GM19025 (cell line): ENCODE measurements at regions not wholly inside any gene's neighbourhood (a gene's known extent, or its start where the extent isn't known, plus 50 kb on each side); places are given as distances from the start of the nearest gene placed in this dataset.

ENCODE experiments used
- ATAC-seq: cut with Tn5 transposase; IDR thresholded peaks from one replicate; pipeline ENCODE4 v1.9.1; 2021; ENCODE audit warnings: mild to moderate bottlenecking, low read depth, moderate library complexity; ENCODE audit not compliant: unreplicated experiment

DNA sequence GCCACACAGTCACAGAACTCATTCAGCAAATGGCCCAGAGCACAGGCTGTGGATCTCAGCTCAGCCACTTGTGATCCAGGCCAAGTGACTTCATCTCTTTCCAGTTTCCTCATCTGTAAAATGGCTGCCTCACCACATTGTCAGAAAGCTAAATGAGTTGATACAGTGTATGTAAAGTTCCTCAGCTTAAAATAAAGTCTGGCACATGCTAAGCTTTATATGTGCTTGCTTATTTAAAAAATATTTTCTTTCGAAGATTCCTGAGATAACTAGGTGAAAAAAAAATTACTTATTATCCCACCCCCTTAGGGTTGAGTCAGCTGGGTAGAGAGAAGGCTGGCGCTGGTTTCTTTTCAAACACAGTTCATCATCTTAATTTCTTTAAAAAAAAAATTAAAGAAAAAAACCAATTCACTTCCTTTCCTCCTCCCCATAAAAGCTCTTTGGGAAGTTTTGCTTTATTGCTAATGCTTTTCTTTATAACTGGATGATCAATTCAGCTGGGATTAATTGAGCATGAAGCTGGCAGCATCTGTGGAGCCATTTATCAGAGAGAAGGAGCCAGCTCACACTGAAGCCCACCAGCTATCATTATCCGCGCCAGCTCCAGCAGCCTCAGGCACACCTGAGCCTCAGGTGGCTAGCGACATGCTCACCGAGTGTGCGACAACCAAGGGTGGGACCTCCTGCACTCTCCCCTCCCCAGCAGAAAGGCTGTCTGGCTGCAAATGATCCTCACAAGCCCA lies 354.9 kb downstream of the FOXO1 start:
- ATAC-seq, result no peak

DNA sequence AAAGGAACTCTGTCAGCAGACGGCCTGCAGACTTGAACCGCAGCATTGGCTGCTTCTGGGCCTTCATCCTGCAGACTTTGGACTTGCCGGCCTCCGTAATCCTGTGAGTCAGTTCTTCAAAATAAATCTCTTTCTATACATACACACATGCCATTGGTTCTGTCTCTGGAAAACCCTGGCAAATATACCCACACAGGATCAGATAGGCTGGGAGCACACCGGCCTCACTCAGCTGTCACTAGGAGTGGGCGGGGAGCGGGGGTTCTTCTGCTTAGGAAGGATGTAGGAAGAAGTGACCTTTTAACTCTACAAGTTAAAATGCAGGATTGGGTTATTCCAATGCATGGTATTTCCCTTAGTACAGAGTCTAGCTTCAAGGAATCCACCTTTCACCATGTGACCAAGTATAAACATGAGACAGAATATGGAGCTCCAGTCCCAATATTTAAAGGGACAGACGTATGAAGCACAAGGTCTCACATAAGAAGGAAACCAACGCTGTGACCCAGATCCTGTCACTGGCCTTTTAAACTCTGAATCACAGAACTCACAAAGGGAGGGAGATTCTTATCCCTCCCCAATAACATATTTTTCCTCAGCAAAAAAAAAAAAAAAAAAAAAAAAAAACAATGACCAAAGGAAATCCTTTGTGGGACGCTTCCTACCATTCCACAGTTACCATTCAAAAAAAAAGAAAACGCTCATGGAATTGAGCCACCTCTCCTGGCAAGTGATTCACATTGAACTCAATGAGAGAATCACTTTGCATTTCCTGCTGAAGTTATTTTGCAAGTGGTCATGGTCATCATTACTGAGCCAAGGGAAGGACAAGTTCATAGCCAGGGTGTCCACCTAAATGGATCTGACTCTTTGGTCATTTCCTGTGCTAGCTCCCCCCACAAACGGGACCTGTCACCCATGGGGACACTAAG lies 352.9 kb downstream of the FOXO1 start:
- no peak for ATAC-seq

DNA sequence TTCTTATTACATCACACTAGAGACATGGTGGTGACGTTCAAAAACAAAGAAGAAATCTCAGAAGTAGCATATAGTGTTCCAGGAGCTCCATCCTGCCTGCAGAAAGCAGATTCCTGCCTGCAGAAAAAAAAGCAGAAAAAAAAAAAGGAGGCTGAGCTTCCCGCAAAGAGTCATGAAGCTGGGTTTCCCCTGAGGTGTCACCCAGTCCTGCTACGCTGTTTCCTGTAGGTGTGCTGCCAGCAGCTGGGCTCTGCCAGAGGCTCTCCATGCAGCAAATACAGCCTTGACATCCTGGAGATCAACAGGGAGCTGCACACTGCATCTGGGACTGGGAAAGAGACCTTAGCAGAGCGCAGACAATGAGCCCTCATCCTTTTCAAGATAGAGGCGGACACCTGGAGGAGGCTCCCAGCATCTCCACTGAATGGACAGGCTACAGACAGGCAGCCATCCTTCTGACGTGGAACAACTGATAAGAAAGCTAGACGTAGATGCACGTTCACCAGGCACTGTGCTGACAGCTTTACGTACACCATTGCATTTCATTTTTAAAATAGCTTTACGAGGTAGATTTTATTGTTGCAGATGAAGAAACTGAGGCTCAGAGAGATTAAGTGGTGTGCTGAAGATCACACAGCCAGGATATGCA lies 350.9 kb downstream of the FOXO1 start:
- ATAC-seq, result no peak

DNA sequence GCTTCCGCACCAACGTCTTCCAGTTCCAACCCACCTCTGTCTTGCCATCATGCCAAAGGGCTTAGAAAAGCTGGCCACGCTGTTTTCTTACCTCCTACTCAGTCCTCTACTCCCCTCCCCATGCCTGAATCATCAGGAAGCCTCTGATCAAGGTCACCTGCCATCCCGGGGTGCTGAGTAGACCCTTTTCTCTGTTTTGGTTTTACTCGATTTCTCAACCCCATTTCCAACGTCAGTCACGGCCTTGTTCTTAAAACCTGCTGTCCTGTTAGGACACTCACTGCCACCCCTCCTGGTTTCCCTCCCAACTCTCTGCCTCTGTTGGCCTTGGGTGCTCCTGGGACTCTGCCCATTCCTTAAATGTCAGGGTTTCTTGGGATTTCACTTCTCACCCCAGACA lies 350.1 kb downstream of the FOXO1 start:
- ATAC-seq, result no peak

DNA sequence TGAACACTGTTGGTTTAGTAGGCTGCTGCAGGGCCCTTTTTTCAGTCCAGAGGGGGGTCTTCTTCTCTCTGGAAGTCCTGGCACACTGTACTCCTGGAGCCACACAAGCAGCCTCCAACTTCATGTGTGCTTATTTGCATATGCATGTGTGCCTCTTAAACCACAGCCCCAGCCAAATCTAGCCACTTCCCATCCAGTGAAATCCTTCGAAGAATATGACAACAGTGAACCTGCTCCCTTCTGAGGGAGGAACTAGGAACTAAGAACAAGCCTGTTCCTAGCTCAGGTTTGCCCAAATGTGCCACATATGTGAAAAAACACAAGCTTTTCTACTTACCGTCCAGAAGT lies 348.5 kb downstream of the FOXO1 start:
- no peak for ATAC-seq

DNA sequence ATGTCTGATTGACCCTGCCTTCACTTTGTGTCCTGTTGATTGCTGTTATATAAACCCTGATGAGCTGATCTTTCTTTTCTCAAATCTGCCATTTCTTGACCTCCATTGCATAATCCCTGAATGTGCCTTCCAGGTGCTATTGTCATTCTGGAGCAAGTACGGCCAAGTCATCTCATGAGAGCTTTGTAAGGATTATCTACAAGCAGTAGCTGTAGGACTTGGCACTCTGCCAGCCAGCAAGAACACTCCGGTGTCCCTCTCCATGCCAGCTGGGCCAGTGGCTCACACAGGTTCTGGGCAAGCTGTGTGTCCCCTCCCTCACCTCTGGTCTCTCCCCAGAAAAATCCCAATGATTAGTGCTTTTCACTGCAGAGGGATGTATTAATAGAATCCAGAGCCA lies 348.1 kb downstream of the FOXO1 start:
- ATAC-seq, result no peak

DNA sequence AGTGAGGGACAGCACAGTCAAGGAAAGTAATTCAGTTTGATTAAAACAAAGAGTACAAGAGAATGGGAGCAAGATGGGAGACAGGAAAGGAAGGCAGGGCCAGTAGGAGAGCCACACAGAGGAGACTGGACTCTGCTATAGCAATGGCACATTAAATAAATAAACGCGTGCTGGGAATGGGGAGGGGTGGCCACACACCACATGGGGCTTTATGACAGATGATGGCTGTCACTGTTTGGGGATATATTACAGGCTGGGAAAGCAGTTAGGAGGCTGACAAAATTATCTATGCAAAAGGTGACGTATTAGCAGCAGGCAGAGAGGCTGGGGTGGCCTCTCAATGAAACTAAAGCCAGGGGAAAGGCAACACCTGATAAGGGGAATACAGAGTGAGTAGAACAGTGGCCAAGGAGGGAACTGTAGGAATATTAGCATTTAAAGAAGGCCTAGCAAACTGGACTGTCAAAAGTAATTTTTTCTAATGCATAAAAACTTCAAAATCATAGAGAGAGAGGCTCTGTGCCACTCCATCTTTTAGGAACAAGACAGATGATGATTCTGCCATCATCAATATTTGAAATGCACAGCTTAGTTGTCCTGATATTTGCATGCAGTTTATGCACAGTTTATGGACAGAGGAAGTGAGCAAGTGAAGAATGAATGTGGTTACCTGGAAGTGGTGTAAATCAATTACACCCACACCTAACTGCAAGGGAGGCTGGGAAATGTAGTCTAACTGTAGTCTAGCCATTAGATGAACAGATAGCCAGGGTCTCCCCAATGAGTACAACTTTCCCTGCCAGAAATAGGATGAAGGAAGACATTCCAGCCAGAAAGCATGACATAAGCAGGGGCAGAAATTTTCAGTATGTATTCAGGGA lies 346.5 kb downstream of the FOXO1 start:
- no peak for ATAC-seq

DNA sequence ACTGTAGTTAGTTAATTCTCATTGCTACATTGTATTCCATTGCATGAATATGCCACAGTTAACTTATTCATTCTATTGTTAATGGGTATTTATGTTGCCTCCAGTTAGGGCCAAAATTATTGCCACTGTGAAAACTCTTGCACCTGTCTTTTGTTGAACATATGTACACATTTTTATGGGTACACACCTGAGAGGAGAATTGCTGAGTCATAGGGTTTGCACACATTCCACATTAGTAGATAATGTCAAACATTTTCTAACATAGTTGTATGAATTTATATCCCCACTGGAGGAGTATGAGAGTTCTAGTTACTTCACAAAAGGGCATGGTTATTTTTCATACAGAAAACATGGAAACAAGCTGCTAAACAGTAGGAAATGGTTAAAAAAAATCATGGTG lies 338.4 kb downstream of the FOXO1 start:
- no peak for ATAC-seq

DNA sequence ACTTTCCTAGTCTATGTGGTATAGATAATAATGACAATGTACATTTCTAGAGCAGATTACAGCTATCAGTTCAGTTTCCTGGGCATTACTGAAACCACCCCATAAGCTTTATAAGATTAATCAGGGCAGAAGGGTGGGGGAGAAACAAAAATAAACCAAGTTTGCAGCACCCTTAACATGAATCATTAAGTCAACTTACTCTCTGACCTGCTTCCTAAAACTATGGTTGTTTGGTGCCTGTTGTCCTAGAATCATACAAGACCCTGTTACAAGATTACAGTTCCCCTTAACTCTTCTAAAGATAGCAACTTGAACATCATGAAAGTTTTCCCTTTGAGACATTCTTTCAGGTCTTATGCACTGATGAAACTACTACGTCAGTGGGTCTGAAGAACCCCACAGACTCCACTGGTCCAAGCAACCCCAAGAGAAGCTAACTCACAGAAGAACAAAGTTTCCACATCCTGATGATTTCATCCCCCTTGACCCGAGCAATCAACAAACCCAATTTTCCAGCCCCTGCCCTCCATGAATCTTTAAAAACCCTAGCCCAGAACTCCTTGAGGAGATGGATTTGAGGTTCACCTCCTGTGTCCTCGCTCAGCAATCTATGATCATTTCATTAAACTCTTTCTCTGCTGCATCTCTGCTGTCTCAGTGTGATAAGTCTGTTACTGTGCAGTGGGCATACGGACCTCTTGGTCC lies 336.5 kb downstream of the FOXO1 start:
- ATAC-seq, result no peak

DNA sequence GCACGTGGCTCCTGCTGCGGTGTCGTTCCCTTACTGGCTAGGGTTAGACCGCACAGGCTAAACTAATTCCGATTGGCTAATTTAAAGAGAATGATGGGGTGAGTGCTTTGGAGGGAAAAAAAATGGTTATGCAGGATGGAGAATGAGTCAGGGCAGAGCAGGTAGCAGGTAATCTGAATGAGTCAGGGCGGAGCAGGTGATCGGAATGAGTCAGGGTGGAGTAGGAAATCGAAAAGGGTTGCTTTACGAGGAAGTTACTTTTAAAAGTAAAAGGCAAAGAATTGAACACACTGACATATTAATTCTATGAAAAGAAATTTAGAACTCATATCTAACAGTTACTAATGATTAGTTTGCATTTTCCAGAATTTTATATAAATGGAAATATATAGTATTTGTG lies 335.5 kb downstream of the FOXO1 start:
- no peak for ATAC-seq

DNA sequence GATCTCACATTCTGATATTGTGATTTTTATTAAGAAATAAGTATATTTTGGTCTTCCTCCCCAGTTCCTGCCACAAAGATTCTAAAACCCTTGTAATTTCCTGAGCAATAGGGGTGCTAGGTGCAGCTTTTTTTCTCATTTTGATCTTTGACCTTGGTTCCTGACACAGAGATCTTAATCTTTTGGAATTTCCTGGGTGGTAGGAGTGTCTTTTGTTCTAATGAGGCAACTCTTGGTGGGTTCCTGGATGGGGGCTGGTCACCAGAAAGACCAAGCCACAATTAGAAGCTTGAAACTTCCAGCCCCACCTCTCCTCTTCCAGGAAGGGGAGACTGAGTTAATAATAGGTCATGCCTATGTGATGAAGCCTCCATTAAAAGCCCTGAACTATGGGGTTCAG lies 334.6 kb downstream of the FOXO1 start:
- no peak for ATAC-seq

DNA sequence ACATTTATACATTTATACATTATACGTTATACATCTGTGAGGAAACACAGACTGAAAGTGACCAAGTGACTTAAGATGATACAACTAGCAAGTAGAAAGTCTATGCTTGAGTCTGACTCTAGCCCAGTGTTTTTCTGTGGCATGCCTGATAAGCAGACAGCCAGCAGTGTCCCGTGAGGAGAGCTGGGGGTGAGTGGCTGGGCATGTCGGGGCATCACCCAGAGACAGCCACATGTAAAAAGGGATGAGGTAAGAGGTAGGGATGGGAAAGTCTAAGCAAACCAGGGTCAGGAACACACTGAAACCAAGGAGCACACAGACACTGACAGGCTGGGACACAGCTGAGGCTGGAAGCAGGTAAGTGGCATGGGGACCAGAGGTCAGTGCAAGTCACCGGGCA lies 333.2 kb downstream of the FOXO1 start:
- ATAC-seq, result no peak

DNA sequence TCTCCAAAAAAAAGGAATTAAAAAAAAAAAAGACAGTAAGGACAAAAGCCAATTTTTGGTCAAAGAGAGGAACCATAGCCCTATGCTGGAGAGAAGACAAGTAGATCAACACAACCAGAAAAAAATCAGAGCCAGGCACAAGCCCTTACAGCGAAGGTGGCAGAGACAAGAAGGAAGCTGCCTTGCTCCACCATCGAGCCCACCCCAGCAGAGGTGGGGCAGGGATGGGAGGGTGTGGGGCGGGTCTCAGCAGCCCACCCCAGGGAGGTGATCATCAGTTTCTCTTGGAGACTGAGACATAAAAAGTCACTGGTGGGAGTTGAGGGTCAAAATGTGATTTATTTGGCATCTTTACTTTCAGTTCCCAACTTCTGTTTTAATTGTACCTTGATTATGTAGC lies 332.4 kb downstream of the FOXO1 start:
- no peak for ATAC-seq

DNA sequence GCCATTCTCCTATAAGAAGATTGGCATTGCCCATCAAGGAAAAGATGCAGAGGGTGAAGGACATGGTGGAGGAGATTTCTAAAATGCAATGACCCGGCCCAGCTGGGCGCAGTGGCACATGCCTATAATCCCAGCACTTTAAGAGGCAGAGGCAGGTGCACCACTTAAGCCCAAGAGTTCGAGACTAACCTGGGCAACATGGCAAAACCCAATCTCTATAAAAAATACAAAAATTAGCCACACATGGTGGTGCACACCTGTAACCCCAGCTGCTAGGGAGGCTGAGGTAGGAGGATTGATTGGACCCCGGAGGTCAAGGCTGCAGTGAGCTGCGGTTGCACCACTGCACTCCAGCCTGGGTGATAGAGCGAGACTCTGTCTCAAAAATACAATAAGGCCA lies 331.8 kb downstream of the FOXO1 start:
- ATAC-seq, result no peak

DNA sequence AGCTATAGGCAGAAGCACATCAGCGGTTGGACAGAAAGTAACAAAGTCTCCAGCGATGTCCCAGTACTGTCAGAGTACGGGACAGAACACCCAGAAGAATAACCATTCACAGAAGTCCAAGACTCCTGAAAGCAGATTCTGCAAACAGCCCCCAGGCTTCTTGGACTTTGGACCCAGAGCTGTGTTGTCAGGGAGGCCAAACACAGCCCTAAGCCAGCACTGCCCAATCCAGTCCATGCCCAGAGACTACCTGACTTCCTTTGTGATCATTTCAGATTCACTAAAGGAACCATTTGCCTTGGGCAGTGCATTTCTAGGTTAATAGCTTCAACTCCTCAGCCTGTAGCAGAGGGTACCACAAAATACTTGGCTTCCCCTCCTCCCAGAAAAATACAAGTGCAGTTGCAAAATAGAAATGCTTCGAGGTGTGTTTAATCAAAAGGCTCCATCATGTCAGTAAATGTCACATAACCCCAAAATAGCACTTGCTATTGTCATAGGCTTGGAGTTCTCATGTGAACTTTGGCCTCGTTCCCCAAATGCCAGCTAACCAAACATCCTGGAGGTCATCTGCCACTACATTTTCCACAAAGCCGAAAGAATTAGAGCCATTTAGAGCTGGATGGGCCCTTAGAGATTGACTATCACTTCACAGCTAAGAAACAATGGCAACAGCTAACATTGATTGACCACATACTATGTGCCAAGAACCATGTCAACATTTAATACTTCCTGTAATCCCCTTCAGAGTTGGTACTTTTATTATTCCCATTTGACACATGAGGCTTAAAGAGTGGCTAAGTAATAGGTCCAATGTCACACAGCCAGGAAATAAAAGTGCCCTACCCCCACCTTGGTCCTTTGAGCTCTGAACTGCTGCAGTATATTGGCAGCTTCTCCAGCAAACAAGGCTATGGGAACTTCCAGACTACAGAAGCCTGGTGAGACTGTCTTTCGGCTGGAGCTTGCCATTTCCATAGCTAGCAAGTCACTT lies 329.9 kb downstream of the FOXO1 start:
- ATAC-seq, result no peak

DNA sequence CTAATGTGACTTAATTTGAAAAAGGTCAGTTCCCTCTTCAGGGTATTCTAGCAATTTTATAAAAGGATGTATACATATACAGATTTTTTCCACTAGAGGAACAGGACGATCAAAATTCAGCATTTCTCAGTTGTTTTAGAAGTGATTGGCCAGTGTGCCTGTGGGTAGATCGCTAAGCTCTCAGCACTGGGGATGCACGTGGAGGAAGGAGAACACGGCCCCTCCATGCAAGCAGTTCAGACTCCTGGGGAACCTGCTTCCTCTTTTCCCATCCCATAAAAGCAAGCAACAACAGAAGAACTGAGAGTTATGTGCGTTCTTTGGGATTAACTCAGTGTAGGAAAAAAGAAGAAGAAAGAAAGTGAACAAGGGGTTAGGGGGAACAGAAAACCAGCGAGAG lies 328.8 kb downstream of the FOXO1 start:
- no peak for ATAC-seq

DNA sequence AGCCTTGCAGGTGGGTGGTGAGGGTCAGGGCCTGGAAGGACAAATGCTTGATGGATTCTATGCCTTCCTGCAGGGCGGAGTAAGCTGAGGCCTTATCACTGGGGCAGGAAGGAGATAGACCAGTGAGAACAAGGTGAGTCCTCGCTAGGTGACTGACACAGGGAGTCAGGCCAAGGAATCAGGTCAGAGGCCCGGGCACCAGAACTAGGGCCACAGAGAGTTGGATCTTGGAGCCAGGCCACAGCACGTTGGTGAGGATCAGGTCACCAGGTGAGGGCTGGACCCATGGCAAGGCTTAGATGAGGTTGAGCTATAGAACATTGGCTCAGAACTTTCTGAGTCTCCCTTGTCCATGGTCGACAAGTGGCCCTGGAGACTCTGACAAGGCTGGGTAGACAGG lies 328.2 kb downstream of the FOXO1 start:
- ATAC-seq, result no peak

DNA sequence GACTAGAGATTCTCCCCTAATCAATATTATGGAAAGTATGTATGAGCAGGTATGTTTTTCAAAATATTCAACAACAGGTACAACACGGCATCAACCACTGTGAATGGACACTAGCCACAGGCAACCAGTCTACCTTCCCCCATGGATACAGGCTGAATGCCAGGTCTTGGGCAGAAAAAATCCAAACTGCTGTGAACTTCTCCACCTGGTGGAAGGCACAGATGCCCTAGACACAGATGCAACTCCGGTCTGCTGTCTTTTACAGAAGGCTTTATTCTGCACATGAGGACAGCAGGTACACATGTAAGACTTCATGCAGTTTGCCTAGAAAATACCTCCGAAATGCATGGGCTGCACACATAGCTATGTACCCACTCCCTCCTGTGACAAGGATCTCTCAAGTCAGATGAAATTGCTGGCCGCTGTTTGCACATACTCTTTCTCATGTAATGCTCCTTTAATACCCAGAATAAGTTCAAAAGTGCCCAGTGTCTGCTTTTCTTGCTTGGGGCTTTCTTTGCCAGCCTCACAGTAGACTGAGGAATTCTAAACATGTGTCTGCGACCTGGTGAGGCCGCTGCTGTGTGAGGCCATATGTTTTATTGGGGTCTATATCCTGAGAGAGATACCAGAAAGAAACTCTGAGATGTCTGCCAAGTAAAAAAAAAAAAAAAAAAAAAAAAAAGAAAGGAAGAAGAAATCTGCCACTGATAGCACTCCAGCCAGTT lies 325.9 kb downstream of the FOXO1 start:
- no peak for ATAC-seq
